ENCODE measurements at regions not wholly inside any gene's neighbourhood (a gene's known extent, or its start where the extent isn't known, plus 50 kb on each side); places are given as distances from the start of the nearest gene placed in this dataset.
"Not testable (repeated sequence)": the region's sequence is repeated elsewhere in the genome, so short reads cannot be mapped to it uniquely, and the experiment has no call there.

DNA sequence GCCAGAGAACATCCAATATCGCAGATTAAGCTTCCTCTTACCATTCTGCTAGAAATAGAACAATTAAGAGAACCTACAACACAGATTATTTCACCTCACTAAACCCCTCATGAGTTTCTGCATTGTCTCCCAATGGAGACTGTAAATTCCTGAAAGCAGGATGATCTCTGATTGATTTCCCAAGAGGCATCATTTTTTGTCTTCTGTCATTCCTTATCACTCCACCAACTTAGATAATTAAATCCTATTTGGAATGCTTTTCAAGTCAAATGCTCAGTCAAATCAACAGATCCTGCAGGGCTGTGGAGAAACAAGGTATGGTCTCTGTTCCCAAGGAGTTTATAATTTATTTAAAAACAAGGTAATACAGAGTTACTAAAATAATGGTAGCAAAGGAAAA is 161.5 kb downstream of the MTERF1 start:
- no peak for DNase-seq

- DNase-seq = no peak
These were observed 160.1 kb downstream of the MTERF1 start for GRCh38 chr7:91720260-91720937.

- DNase-seq = no peak
These were observed 157.7 kb downstream of the MTERF1 start for GRCh38 chr7:91722831-91723230.

DNA sequence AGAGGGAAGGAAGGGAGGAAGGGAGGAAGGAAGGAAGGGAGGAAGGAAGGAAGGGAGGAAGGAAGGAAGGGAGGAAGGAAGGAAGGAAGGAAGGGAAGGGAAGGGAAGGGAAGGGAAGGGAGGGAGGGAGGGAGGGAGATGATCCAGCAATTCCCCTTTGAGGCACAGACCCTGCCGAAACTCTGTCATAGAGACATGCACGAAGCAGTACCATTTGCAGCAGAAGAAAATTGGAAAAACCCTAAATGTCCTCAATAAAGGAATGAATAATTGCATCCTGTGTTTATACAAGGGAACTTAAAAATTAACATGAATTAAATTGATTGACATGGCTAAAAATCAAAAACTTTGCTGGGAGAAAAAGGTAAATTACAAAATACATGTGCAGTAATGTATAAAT is 151.5 kb downstream of the MTERF1 start:
- not testable (repeated sequence) for DNase-seq

DNA sequence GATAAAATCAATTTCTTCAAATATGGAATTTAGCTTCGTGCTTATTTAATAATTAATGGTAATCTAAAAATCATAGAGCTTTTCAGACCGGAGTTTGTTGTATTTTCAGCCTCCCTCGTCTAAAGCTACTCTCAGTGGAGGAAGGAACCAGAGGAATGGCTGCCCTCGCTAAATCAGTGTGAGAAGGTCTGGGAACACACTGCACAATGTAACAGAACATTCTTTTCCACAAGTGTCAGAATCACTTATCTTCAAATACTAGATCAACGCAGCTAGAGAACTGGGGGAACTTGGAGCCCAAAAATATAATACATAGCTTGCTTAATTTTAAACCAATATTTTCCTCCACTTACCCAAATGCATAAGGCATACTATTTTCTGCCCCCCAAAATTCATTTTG is 148.5 kb downstream of the MTERF1 start:
- DNase-seq = no peak

GRCh38 chr7:91749418-91749817 is 131.1 kb downstream of the MTERF1 start:
- DNase-seq = no peak

GRCh38 chr7:91750091-91750490 is 130.4 kb downstream of the MTERF1 start:
- DNase-seq = no peak

GRCh38 chr7:91752102-91752501 is 128.4 kb downstream of the MTERF1 start:
- DNase-seq = no peak

DNA sequence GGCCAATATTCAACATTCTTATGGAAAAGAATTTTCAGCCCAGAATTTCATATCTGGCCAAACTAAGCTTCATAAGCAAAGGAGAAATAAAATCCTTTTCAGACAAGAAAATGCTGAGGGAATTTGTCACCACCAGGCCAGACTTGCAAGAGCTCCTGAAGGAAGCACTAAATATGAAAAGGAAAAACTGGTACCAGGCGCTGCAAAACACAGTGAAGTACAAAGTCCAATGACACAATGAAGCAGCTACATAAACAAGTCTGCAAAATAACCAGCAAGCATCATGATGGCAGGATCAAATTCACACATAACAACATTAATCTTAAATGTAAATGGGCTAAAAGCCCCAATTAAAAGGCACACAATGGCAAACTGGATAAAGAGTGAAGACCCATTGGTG is 126.2 kb downstream of the MTERF1 start:
- DNase-seq = not testable (repeated sequence)

GRCh38 chr7:91755121-91755520 is 125.4 kb downstream of the MTERF1 start:
- DNase-seq = not testable (repeated sequence)

- no peak for DNase-seq
These were observed 121.2 kb downstream of the MTERF1 start for GRCh38 chr7:91759205-91759863.

GRCh38 chr7:91767820-91768219 is 112.7 kb downstream of the MTERF1 start:
- DNase-seq = no peak

DNA sequence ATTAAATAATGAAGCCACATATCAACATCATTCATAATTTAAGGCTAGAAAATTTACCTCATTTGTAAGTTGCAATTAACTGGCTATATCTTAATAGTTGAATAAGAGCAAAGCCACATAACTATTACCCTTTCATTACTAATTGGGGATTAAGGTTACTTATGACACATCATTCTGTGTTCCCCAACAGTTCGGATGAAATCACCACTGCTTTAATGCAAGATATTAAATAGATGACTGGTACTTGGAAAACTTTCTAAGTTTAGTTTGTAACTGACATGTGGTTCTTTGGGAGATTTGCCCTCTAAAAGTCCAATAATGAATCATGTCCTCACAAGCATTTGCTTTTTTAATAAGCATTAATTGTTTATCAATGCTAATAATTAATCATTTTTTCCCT is 109.1 kb downstream of the MTERF1 start:
- DNase-seq = no peak

- no peak for DNase-seq
These were observed 108.3 kb downstream of the MTERF1 start for GRCh38 chr7:91771921-91772815.

- DNase-seq = no peak
These were observed 104.3 kb downstream of the MTERF1 start for GRCh38 chr7:91776171-91776570.

- DNase-seq = no peak
These were observed 103.0 kb downstream of the MTERF1 start for GRCh38 chr7:91777522-91777921.

DNA sequence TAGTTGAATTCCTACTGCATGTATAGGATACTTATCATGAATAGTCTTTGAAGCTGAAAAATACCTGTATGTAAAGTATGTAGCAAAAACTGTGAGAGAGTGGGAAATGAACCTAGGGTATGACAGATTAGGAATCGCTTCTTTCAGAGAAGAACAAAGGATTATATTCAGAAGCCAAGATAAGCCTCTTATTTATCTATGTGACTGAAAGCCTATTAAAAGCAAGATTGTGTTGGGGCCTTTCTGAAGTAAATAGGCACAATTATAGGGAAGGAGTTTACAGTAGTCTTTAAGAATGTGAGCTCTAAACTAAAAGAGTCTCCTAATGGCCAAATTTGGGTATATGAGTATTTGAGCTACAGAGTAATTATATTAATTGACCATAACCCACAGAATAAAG is 102.1 kb downstream of the MTERF1 start:
- DNase-seq = no peak

GRCh38 chr7:91780521-91780920 is 100.0 kb downstream of the MTERF1 start:
- DNase-seq = no peak

- DNase-seq = peak in 1 of 2 donors; percentile 59
These were observed 96.0 kb downstream of the MTERF1 start for GRCh38 chr7:91784469-91784868.

GRCh38 chr7:91787931-91788330 is 92.6 kb downstream of the MTERF1 start:
- no peak for DNase-seq

GRCh38 chr7:91789086-91789485 is 91.4 kb downstream of the MTERF1 start:
- no peak for DNase-seq

- no peak for DNase-seq
These were observed 90.9 kb downstream of the MTERF1 start for GRCh38 chr7:91789558-91789957.

- DNase-seq = not testable (repeated sequence)
These were observed 89.9 kb downstream of the MTERF1 start for GRCh38 chr7:91790646-91791045.

- DNase-seq = no peak
These were observed 84.4 kb downstream of the MTERF1 start for GRCh38 chr7:91796122-91796521.

All from hippocampal formation (tissue), 2 donors.